OCI-LY7 (cell line): ENCODE measurements at regions not wholly inside any gene's neighbourhood (a gene's known extent, or its start where the extent isn't known, plus 50 kb on each side); places are given as distances from the start of the nearest gene placed in this dataset.

ENCODE experiments used
- BruUV-seq: library from RNA; stranded (reverse); fragments of 400-500 nt; replicated peaks from 2 replicates; lab custom pipeline; 2021; lab: Mats Ljungman, UMichigan
- CTCF ChIA-PET: fragments of 300-600 bp; sonication (Branson Sonifier 250); formaldehyde crosslinking; loops from one replicate; lab custom pipeline; 2022; ENCODE audit warnings: antibody characterized with exemption; ENCODE audit not compliant: unreplicated experiment; lab: Charles Lee
- POLR2A ChIA-PET: fragments of 300-600 bp; sonication (Branson Sonifier 250); formaldehyde crosslinking; loops from one replicate; lab custom pipeline; 2022; ENCODE audit warnings: antibody characterized with exemption; lab: Charles Lee
- DNase-seq: peaks from one replicate; pipeline ENCODE4 v3.0.0-alpha.2; 2015; ENCODE audit warnings: low spot score
- H2AFZ ChIP-seq: fragments of 200-600 bp; sonication (generic), shearing (Covaris generic); 2 replicates; pipeline ENCODE4 v1.6.1; 2014; ENCODE audit warnings: mild to moderate bottlenecking, antibody characterized with exemption, low read length, moderate library complexity
- H3K27ac ChIP-seq: fragments of 200-600 bp; sonication (generic); 2 replicates; pipeline ENCODE4 v1.5.1; 2014; ENCODE audit warnings: mixed run types, low read depth, mild to moderate bottlenecking, moderate library complexity, low read length, inconsistent platforms; ENCODE audit not compliant: poor library complexity, severe bottlenecking
- H3K36me3 ChIP-seq: fragments of 200-600 bp; sonication (generic); 2 replicates; pipeline ENCODE4 v1.6.1; 2014; ENCODE audit warnings: mild to moderate bottlenecking, antibody characterized with exemption, low read length, moderate library complexity, mixed read lengths; ENCODE audit not compliant: insufficient read depth
- H3K4me1 ChIP-seq: fragments of 200-600 bp; sonication (generic); 2 replicates; pipeline ENCODE4 v1.5.1; 2014; ENCODE audit warnings: mild to moderate bottlenecking, low read length; ENCODE audit not compliant: insufficient read depth, poor library complexity, severe bottlenecking
- H3K4me2 ChIP-seq: fragments of 200-600 bp; sonication (generic); 2 replicates; pipeline ENCODE4 v1.6.1; 2014; ENCODE audit warnings: mild to moderate bottlenecking, low read length
- H3K4me3 ChIP-seq: fragments of 200-600 bp; sonication (generic); 2 replicates; pipeline ENCODE4 v1.5.1; 2014; ENCODE audit warnings: mild to moderate bottlenecking, low read depth, low read length; ENCODE audit not compliant: poor library complexity, severe bottlenecking
- H3K79me2 ChIP-seq: fragments of 200-600 bp; sonication (generic); 2 replicates; pipeline ENCODE4 v1.6.1; 2016; ENCODE audit warnings: low read depth, mild to moderate bottlenecking, low read length, moderate library complexity, mixed read lengths; ENCODE audit not compliant: insufficient read depth
- H3K9me2 ChIP-seq: fragments of 200-600 bp; sonication (generic); 2 replicates; pipeline ENCODE4 v1.6.1; 2016; ENCODE audit warnings: mild to moderate bottlenecking, low read length, mixed read lengths; ENCODE audit not compliant: insufficient read depth
- H3K9me3 ChIP-seq: fragments of 200-600 bp; sonication (generic); 2 replicates; pipeline ENCODE4 v1.6.1; 2014; ENCODE audit warnings: mild to moderate bottlenecking, mixed run types, low read length, mixed read lengths
- H4K20me1 ChIP-seq: fragments of 200-600 bp; sonication (generic); 2 replicates; pipeline ENCODE4 v1.6.1; 2014; ENCODE audit warnings: mild to moderate bottlenecking, antibody characterized with exemption, low read length, moderate library complexity, mixed read lengths; ENCODE audit not compliant: insufficient read depth
- CTCF ChIP-seq: fragments of 200-600 bp; sonication (generic); conservative IDR thresholded peaks from 2 replicates; pipeline ENCODE4 v1.5.1; 2014; ENCODE audit warnings: mild to moderate bottlenecking, antibody characterized with exemption, low read length, moderate library complexity, mixed read lengths
- EZH2phosphoT487 ChIP-seq: fragments of 200-600 bp; sonication (generic); IDR thresholded peaks from 2 replicates; pipeline ENCODE4 v1.6.1; 2018; ENCODE audit warnings: low read depth, borderline replicate concordance, mild to moderate bottlenecking, mixed run types, antibody characterized with exemption, low read length, moderate library complexity, mixed read lengths
- intact Hi-C: fragments of 100-400 bp; cut with micrococcal nuclease; formaldehyde crosslinking; loops from one replicate; pipeline ENCODE4 v1.10.0; 2022; ENCODE audit not compliant: unreplicated experiment

DNA sequence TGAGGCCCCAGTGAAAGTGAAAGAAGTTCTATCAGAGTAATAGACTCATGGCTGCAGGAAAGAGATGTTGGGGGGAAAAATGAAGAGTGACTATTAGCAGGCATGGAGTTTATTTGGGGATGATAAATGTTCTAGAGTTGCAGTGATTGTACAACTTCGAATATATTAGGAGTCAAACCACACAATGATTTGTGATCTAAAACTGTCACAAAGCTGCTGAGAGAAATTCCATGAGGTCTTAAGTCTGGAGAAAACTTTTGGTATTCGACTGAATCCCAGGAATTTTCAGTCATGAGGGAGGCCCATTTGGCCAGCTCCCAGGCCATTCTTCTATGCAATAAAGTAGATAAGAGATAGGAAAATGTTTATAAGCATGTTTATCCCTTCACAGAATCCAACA is 55.9 kb upstream of the UNC5B start:
- H3K9me3 ChIP-seq = no peaks in the 10 kb centered on the region
- TF ChIP-seq EZH2phosphoT487 = no peak
- no peak for TF ChIP-seq CTCF
- no peaks in the 10 kb centered on the region for H3K9me2 ChIP-seq
- CTCF ChIA-PET = no interaction called here
- POLR2A ChIA-PET = no interaction called here
- peaks cover 3% of the 10 kb centered on the region for H3K4me1 ChIP-seq
- BruUV-seq = no TSS peak
- no peaks in the 10 kb centered on the region for H3K36me3 ChIP-seq
- no peak overlapping the region for H3K4me3 ChIP-seq
- H3K27ac ChIP-seq = no peak overlapping the region
- DNase-seq = no peak
- no peaks in the 10 kb centered on the region for H3K79me2 ChIP-seq
- no peak overlapping the region for H3K4me2 ChIP-seq
- intact Hi-C loops = no loop called here
- H2AFZ ChIP-seq = no peak overlapping the region
- no peaks in the 10 kb centered on the region for H4K20me1 ChIP-seq

- intact Hi-C loops = no loop called here
- Histone ChIP-seq H3K4me2 (no peak overlapping the region), H3K9me2 (no peaks in the 10 kb centered on the region), H4K20me1 (no peaks in the 10 kb centered on the region), H3K4me1 (peaks cover 4% of the 10 kb centered on the region), H3K9me3 (no peaks in the 10 kb centered on the region), H2AFZ (no peak overlapping the region), H3K79me2 (no peaks in the 10 kb centered on the region), H3K4me3 (no peak overlapping the region), H3K36me3 (no peaks in the 10 kb centered on the region), H3K27ac (no peak overlapping the region)
- ChIA-PET CTCF (no interaction called here), POLR2A (no interaction called here)
- TF ChIP-seq EZH2phosphoT487 = no peak
- no peak for TF ChIP-seq CTCF
- BruUV-seq = no TSS peak
- DNase-seq = no peak
Measured at GRCh38 chr10:71157435-71157834, 54.9 kb upstream of the UNC5B start.

DNA sequence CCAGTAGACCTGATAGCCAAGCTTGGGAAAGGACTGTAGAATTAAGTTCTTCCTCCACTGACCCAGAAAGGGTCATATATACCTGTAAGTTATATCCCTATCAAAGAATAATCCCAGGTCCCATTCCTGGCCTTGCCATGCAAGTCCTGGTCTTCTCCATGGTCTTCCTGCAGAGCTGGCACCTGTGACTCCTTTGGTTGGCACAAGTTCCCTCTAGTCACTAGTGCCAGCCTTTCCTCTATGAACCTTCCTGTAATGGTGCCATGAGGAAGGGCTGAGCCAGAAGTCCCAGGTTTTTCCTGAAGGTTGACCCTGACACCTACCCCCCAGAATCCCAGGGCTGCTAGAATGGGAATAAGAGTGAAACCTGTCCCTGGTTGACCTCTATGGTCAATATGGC is 54.1 kb upstream of the UNC5B start:
- Histone ChIP-seq H3K9me2 (no peaks in the 10 kb centered on the region), H3K4me1 (peaks cover 4% of the 10 kb centered on the region), H3K36me3 (no peaks in the 10 kb centered on the region), H3K4me3 (no peak overlapping the region), H4K20me1 (no peaks in the 10 kb centered on the region), H3K9me3 (no peaks in the 10 kb centered on the region), H2AFZ (no peak overlapping the region), H3K4me2 (no peak overlapping the region), H3K79me2 (no peaks in the 10 kb centered on the region), H3K27ac (no peak overlapping the region)
- ChIA-PET CTCF (no interaction called here), POLR2A (no interaction called here)
- DNase-seq = no peak
- intact Hi-C loops = no loop called here
- TF ChIP-seq EZH2phosphoT487 (no peak), CTCF (no peak)
- no TSS peak for BruUV-seq
